Ishikawa (cell line): ENCODE measurements at regions not wholly inside any gene's neighbourhood (a gene's known extent, or its start where the extent isn't known, plus 50 kb on each side); places are given as distances from the start of the nearest gene placed in this dataset.

Source experiments
- CREB1 ChIP-seq: IDR thresholded peaks from 2 replicates; pipeline ENCODE4 v1.6.1; 2012; ENCODE audit warnings: low read depth
- EGR1 ChIP-seq: IDR thresholded peaks from 2 replicates; pipeline ENCODE4 v1.6.1; 2012
- EP300 ChIP-seq: IDR thresholded peaks from 2 replicates; pipeline ENCODE4 v1.6.1; 2012; ENCODE audit warnings: borderline replicate concordance
- MAX ChIP-seq: IDR thresholded peaks from 2 replicates; pipeline ENCODE4 v1.6.1; 2012
- NFIC ChIP-seq: IDR thresholded peaks from 2 replicates; pipeline ENCODE4 v1.6.1; 2012
- RAD21 ChIP-seq: IDR thresholded peaks from 2 replicates; pipeline ENCODE4 v1.6.1; 2012; ENCODE audit warnings: low read depth
- TAF1 ChIP-seq: IDR thresholded peaks from 2 replicates; pipeline ENCODE4 v1.6.1; 2012; ENCODE audit warnings: low read depth, mild to moderate bottlenecking
- TCF12 ChIP-seq: IDR thresholded peaks from 2 replicates; pipeline ENCODE4 v1.6.1; 2012; ENCODE audit warnings: low read depth
- TEAD4 ChIP-seq: IDR thresholded peaks from 2 replicates; pipeline ENCODE4 v1.6.1; 2012
- YY1 ChIP-seq: IDR thresholded peaks from 2 replicates; pipeline ENCODE4 v1.6.1; 2012; ENCODE audit warnings: low read depth
- TF ChIP-seq, protein P1 (sequence below): IDR thresholded peaks from 2 replicates; pipeline ENCODE4 v1.6.1; 2012
- TF ChIP-seq, protein P2 (sequence below): IDR thresholded peaks from 2 replicates; pipeline ENCODE4 v1.6.1; 2012; ENCODE audit warnings: low read depth, mild to moderate bottlenecking

DNA sequence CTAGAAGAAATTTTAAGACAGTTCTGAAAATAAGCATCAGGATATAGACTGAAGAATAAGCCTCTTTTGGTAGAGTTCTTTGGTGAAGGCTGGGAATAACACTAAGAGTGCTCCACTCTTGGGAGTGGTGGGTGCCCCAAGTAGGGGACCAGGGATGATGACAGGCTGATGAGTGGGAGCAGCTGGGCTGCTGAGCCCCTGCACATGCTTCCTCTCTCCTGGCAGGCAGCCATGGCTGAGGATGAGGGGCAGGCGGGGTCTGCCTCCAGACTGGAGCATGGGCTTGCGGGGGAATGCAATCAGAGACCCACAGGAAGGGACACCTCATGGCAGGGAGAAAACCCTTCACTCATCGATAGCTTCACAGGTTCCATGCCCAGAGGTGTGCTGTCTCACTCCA, 72.6 kb upstream of the RORA start:
- TF ChIP-seq, protein P1, sequence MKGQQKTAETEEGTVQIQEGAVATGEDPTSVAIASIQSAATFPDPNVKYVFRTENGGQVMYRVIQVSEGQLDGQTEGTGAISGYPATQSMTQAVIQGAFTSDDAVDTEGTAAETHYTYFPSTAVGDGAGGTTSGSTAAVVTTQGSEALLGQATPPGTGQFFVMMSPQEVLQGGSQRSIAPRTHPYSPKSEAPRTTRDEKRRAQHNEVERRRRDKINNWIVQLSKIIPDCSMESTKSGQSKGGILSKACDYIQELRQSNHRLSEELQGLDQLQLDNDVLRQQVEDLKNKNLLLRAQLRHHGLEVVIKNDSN, result no peak
- no peak for TF ChIP-seq NFIC
- TF ChIP-seq MAX, result no peak
- TF ChIP-seq EP300, result no peak
- no peak for TF ChIP-seq TAF1
- TF ChIP-seq EGR1, result no peak
- no peak for TF ChIP-seq RAD21
- TF ChIP-seq, protein P2, sequence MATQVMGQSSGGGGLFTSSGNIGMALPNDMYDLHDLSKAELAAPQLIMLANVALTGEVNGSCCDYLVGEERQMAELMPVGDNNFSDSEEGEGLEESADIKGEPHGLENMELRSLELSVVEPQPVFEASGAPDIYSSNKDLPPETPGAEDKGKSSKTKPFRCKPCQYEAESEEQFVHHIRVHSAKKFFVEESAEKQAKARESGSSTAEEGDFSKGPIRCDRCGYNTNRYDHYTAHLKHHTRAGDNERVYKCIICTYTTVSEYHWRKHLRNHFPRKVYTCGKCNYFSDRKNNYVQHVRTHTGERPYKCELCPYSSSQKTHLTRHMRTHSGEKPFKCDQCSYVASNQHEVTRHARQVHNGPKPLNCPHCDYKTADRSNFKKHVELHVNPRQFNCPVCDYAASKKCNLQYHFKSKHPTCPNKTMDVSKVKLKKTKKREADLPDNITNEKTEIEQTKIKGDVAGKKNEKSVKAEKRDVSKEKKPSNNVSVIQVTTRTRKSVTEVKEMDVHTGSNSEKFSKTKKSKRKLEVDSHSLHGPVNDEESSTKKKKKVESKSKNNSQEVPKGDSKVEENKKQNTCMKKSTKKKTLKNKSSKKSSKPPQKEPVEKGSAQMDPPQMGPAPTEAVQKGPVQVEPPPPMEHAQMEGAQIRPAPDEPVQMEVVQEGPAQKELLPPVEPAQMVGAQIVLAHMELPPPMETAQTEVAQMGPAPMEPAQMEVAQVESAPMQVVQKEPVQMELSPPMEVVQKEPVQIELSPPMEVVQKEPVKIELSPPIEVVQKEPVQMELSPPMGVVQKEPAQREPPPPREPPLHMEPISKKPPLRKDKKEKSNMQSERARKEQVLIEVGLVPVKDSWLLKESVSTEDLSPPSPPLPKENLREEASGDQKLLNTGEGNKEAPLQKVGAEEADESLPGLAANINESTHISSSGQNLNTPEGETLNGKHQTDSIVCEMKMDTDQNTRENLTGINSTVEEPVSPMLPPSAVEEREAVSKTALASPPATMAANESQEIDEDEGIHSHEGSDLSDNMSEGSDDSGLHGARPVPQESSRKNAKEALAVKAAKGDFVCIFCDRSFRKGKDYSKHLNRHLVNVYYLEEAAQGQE, result no peak
- TF ChIP-seq TCF12, result no peak
- TF ChIP-seq CREB1, result no peak
- TF ChIP-seq YY1, result no peak
- no peak for TF ChIP-seq TEAD4
